ENCODE measurements at regions not wholly inside any gene's neighbourhood (a gene's known extent, or its start where the extent isn't known, plus 50 kb on each side); places are given as distances from the start of the nearest gene placed in this dataset.
A peak's percentile ranks its signal among the peaks of the same experiment; 100 is the strongest.

- TF ChIP-seq ZBTB2 (CRISPR knock-in tag; IDR thresholded peaks at IDR 0.05; ENCODE audit: low read depth) = no peak
- TF ChIP-seq ZNF619 (CRISPR knock-in tag; IDR thresholded peaks at IDR 0.05) = no peak
- TF ChIP-seq, protein P1, sequence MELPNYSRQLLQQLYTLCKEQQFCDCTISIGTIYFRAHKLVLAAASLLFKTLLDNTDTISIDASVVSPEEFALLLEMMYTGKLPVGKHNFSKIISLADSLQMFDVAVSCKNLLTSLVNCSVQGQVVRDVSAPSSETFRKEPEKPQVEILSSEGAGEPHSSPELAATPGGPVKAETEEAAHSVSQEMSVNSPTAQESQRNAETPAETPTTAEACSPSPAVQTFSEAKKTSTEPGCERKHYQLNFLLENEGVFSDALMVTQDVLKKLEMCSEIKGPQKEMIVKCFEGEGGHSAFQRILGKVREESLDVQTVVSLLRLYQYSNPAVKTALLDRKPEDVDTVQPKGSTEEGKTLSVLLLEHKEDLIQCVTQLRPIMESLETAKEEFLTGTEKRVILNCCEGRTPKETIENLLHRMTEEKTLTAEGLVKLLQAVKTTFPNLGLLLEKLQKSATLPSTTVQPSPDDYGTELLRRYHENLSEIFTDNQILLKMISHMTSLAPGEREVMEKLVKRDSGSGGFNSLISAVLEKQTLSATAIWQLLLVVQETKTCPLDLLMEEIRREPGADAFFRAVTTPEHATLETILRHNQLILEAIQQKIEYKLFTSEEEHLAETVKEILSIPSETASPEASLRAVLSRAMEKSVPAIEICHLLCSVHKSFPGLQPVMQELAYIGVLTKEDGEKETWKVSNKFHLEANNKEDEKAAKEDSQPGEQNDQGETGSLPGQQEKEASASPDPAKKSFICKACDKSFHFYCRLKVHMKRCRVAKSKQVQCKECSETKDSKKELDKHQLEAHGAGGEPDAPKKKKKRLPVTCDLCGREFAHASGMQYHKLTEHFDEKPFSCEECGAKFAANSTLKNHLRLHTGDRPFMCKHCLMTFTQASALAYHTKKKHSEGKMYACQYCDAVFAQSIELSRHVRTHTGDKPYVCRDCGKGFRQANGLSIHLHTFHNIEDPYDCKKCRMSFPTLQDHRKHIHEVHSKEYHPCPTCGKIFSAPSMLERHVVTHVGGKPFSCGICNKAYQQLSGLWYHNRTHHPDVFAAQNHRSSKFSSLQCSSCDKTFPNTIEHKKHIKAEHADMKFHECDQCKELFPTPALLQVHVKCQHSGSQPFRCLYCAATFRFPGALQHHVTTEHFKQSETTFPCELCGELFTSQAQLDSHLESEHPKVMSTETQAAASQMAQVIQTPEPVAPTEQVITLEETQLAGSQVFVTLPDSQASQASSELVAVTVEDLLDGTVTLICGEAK (IDR thresholded peaks at IDR 0.05) = no peak
- TF ChIP-seq, protein P1 (CRISPR knock-in tag; IDR thresholded peaks at IDR 0.05) = no peak
- TF ChIP-seq ZNF816 (CRISPR knock-in tag; IDR thresholded peaks at IDR 0.05; ENCODE audit: borderline replicate concordance) = 0 out of 2 replicates have a peak, but pooled peaks have one; percentile 64
- TF ChIP-seq MYC (CRISPR knock-in tag; IDR thresholded peaks at IDR 0.05; ENCODE audit: borderline replicate concordance) = no peak
- TF ChIP-seq GFI1 (CRISPR knock-in tag; IDR thresholded peaks at IDR 0.05; ENCODE audit: borderline replicate concordance) = no peak
- peak; percentile 71; the same call in 1 of the 2 replicates for TF ChIP-seq NCOA2 (CRISPR knock-in tag; IDR thresholded peaks at IDR 0.05)
- TF ChIP-seq, protein P2, sequence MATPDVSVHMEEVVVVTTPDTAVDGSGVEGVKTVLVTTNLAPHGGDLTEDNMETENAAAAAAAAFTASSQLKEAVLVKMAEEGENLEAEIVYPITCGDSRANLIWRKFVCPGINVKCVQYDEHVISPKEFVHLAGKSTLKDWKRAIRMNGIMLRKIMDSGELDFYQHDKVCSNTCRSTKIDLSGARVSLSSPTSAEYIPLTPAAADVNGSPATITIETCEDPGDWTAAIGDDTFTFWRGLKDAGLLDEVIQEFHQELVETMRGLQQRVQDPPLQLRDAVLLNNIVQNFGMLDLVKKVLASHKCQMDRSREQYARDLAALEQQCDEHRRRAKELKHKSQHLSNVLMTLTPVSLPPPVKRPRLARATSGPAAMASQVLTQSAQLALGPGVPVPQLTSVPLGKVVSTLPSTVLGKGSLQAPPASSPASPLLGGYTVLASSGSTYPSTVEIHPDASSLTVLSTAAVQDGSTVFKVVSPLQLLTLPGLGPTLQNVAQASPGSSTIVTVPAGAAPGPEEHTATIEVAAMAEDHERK (CRISPR knock-in tag; IDR thresholded peaks at IDR 0.05; ENCODE audit: low read depth) = no peak
- TF ChIP-seq ZNF253 (CRISPR knock-in tag; IDR thresholded peaks at IDR 0.05; ENCODE audit: borderline replicate concordance) = no peak
- TF ChIP-seq CENPX (CRISPR knock-in tag; IDR thresholded peaks at IDR 0.05) = no peak
- TF ChIP-seq MAFK (conservative IDR thresholded peaks at IDR 0.05 in 1 of 2, IDR thresholded peaks at IDR 0.05 in 1 of 2; ENCODE audit: low read length in 2 of 2) = no peak
- TF ChIP-seq TCF12 (IDR thresholded peaks at IDR 0.05) = no peak
- TF ChIP-seq TCF12 (CRISPR knock-in tag; IDR thresholded peaks at IDR 0.05) = no peak
- TF ChIP-seq SMAD9 (CRISPR knock-in tag; IDR thresholded peaks at IDR 0.05) = no peak
- TF ChIP-seq, protein P3, sequence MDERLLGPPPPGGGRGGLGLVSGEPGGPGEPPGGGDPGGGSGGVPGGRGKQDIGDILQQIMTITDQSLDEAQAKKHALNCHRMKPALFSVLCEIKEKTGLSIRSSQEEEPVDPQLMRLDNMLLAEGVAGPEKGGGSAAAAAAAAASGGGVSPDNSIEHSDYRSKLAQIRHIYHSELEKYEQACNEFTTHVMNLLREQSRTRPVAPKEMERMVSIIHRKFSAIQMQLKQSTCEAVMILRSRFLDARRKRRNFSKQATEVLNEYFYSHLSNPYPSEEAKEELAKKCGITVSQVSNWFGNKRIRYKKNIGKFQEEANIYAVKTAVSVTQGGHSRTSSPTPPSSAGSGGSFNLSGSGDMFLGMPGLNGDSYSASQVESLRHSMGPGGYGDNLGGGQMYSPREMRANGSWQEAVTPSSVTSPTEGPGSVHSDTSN (CRISPR knock-in tag; IDR thresholded peaks at IDR 0.05) = no peak
These were observed 127.7 kb upstream of the MAX start (continued) for GRCh38 chr14:65229748-65230728.
